HL-60 (cell line): ENCODE measurements at regions not wholly inside any gene's neighbourhood (a gene's known extent, or its start where the extent isn't known, plus 50 kb on each side); places are given as distances from the start of the nearest gene placed in this dataset.

ENCODE experiments used
- DNase-seq, 2 experiments: peaks; one replicate each; pipeline ENCODE4 v3.0.0-alpha.2; 2010 to 2020; ENCODE audit warnings: low read depth in 1 of 2, low spot score in 1 of 2
- H3K27ac ChIP-seq: fragments of 250-450 bp; sonication (Bioruptor Pico); replicated peaks from 2 replicates; pipeline ENCODE4 v1.5.1; 2020; ENCODE audit warnings: mild to moderate bottlenecking, moderate library complexity
- H3K27me3 ChIP-seq: fragments of 250-450 bp; sonication (Bioruptor Pico); 2 replicates; pipeline ENCODE4 v1.5.1; 2021; ENCODE audit warnings: mild to moderate bottlenecking, moderate library complexity; ENCODE audit not compliant: insufficient read depth, poor library complexity, severe bottlenecking
- H3K4me3 ChIP-seq: replicated peaks from 2 replicates; pipeline ENCODE4 v1.5.1; 2011; ENCODE audit warnings: mild to moderate bottlenecking, control low read depth, low read length; ENCODE audit not compliant: insufficient read depth
- CTCF ChIP-seq: IDR thresholded peaks from one replicate; pipeline ENCODE4 v1.5.1; 2011; ENCODE audit warnings: low read length, control low read depth, inconsistent platforms; ENCODE audit not compliant: insufficient read depth
- GABPA ChIP-seq: IDR thresholded peaks from 2 replicates; pipeline ENCODE4 v1.6.1; 2012; ENCODE audit warnings: low read depth
- POLR2AphosphoS5 ChIP-seq: IDR thresholded peaks from 2 replicates; pipeline ENCODE4 v1.6.1; 2012; ENCODE audit warnings: low read depth
- REST ChIP-seq: IDR thresholded peaks from 2 replicates; pipeline ENCODE4 v1.6.1; 2012; ENCODE audit warnings: low read depth; ENCODE audit not compliant: insufficient replicate concordance
- SPI1 ChIP-seq: IDR thresholded peaks from 2 replicates; pipeline ENCODE4 v1.6.1; 2012; ENCODE audit warnings: low read depth, mild to moderate bottlenecking, borderline replicate concordance

- TF ChIP-seq REST (no peak), GABPA (no peak), POLR2AphosphoS5 (no peak), SPI1 (no peak), CTCF (no peak)
- Histone ChIP-seq H3K27ac (no peak overlapping the region), H3K4me3 (no peak overlapping the region), H3K27me3 (no peaks in the 10 kb centered on the region)
- no peak for DNase-seq
These were observed 102.5 kb upstream of the LYPLAL1 start for GRCh38 chr1:219071209-219071608.

DNA sequence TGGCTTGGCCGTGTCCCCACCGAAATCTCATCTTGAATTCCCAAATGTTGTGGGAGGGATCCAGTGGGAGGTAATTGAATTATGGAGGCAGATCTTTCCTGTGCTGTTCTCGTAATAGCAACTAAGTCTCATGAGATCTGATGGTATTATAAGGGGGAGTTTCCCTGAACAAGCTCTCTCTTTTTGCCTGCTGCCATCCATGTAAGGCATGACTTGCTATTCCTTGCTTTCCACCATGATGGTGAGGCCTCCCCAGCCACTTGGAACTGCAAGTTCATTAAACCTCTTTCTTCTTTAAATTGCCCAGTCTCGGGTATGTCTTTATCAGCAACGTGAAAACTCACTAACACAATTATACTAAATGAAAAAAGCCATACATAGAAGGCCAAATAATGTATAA lies 101.3 kb upstream of the LYPLAL1 start:
- H3K27ac ChIP-seq: no peak overlapping the region
- DNase-seq: no peak
- no peak overlapping the region for H3K4me3 ChIP-seq
- no peaks in the 10 kb centered on the region for H3K27me3 ChIP-seq
- TF ChIP-seq POLR2AphosphoS5: no peak
- TF ChIP-seq CTCF: no peak
- TF ChIP-seq REST: no peak
- no peak for TF ChIP-seq GABPA
- TF ChIP-seq SPI1: no peak

GRCh38 chr1:219074084-219074728 lies 99.5 kb upstream of the LYPLAL1 start:
- DNase-seq: no peak
- no peaks in the 10 kb centered on the region for H3K27me3 ChIP-seq
- H3K27ac ChIP-seq: no peak overlapping the region
- TF ChIP-seq SPI1 (no peak), CTCF (no peak), REST (no peak), POLR2AphosphoS5 (no peak), GABPA (no peak)
- H3K4me3 ChIP-seq: no peak overlapping the region
